Limb (tissue), 2 donors: ENCODE measurements at regions not wholly inside any gene's neighbourhood (a gene's known extent, or its start where the extent isn't known, plus 50 kb on each side); places are given as distances from the start of the nearest gene placed in this dataset.
A peak's percentile ranks its signal among the peaks of the same experiment; 100 is the strongest.
"Not testable (repeated sequence)": the region's sequence is repeated elsewhere in the genome, so short reads cannot be mapped to it uniquely, and the experiment has no call there.

ENCODE experiments used
- DNase-seq, 2 donors: peaks; one replicate each; pipeline ENCODE4 v3.0.0-alpha.2; 2016; ENCODE audit errors: extremely low spot score in 2 of 2

DNA sequence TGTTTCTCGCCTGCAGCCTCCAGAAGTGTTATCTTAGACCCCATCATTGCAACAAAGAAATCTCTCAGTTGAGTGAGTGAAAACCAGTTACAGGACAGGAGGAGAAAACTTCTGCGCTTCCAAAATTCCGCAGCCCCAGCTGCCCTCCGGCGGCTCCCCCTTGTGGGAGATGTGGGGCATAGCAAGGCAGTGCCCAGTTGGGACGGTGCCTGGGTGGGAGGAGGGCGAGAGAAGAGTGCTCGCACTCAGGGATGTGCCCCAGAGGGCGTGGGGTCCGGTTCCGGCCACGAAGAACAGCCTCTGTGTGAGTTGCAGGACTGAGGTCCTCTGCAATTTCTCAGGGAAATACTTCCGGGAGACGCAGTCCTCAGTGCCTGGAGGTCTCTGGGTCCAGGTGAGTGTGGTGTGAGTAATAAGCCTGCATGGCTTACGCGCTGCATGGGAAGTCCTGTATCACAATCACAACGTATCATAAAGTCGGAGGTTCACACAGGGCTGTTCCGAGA is 87.0 kb upstream of the BLID start:
- DNase-seq: peak; percentile 87 to 89

DNA sequence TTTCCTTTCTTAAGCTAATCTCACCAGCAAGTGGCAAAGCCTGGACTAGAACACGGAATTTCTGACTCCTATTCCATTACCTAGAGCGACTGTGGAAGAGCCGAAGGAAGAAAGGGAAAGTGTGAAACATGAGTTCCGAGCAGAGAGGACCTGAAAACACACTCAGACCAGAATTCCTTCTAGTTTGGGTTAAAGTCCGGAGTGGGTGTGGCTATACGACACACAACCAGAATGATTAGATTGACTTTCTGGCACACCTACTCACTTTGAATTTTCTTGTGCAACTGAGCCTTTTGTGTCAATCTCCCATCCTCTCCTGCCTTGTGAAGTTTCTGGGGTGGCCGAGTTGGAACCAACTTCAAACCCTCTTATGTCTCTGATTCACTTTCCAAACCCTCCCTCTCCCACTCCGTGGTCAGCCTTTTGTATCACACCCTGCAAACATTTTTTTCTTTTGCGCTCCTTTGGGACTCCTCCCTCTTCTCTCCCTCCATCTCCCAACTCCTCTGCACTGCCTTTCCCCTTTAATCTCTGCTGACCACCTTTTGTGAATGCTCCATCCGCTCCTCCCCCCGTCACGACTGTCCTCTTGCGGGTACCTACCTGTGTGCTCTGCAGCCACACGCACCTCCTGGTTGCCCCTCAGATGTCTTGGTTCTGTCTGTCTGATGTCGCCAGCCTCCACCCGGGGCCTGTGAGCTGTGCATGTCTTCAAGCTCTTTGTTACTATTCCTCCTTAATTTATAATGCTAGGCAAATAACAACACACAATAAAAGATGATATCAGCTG is 86.3 kb upstream of the BLID start:
- DNase-seq: peak in 1 of 2 donors; percentile 49

DNA sequence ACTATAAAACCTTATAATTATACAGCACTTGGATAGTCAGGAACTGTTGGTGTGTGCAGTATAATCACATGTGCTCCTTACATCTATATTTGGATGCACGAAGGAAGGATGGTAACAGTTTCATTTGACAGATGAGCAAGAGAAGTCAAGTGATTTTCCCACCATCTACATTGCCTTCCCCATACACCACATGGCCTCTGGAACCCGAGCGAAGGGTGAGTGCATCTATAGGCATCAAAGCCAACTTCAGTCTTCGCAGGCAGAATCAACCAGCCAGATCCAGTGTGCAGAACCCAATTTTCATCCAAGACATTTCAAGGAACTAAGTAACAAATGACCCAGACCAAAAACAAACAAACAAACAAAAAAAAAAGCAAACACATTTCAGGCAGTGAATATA is 85.1 kb upstream of the BLID start:
- DNase-seq: no peak

DNA sequence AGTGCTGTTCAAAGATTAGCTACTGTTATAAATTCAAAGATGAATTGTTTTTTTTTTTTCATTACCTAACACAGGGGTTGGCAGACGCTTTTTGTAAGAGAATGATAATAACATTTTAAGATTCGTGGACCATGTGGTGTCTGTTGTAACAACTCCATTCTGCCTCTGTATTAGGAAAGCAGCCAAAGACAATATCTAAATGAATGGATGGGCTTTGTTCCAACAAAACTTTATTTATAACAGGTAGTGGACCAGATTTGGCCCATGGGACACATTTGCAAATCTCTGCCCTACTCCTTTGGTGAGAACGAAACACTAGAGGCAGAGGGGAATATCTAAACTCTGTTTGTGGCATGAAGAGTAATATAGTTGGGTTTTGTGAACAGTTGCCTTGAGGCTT is 83.6 kb upstream of the BLID start:
- no peak for DNase-seq

- no peak for DNase-seq
These were observed 82.4 kb upstream of the BLID start for GRCh38 chr11:122198291-122198983.

- no peak for DNase-seq
These were observed 81.3 kb upstream of the BLID start for GRCh38 chr11:122197066-122197987.

DNA sequence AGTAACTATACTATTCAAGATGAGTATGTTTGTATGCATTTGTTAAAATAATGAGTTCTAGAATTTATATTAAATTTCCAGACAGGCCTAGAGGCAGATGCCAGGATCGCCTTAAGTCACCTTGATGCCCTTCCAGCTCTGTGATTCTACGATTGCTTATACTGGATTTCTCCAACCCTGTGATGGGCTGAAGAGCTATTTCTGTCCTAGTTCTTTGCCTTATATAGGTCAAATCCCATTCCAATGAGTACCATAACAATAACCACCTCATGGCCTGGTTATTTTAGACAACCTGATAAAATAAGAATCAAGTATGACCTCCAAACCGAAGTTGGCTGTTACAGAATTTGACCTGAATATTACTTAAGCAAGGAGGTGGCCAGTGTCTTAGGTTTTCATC is 79.8 kb upstream of the BLID start:
- DNase-seq: no peak

- not testable (repeated sequence) for DNase-seq
These were observed 78.0 kb upstream of the BLID start for GRCh38 chr11:122193881-122194480.

GRCh38 chr11:122193457-122193856 is 77.4 kb upstream of the BLID start:
- DNase-seq: no peak

DNA sequence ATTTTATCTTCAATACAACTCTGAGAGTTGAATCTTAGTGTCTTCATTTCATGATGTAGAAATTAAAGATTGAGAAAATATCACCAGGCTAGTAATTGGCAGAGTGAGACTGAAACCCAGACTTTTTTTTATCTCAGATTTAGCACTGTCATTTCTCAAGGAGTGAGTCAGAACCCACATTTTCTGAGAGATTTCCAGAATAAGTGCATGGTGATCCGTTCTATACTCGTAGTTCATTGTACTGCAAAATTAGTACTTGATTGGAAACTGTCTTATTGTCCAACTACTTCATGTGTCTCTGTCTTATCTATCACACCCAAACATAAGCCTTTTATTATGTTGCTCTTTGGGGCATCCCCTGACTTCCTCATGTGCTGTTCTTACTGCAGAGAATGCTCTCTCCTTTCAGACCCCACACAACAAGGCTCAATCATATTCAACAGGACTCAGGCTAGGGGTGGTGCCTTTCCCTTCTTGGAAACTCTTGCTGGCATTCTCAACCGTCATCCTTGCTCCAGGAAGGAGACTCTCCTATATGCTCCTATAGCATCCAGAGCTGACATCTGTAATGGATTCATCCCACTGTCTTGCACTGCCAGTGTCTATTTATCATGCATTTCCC is 76.7 kb upstream of the BLID start:
- DNase-seq: no peak

- DNase-seq: peak in 1 of 2 donors; percentile 63
These were observed 74.8 kb upstream of the BLID start for GRCh38 chr11:122190768-122191167.

GRCh38 chr11:122189229-122189628 is 73.2 kb upstream of the BLID start:
- no peak for DNase-seq

- no peak for DNase-seq
These were observed 71.6 kb upstream of the BLID start for GRCh38 chr11:122187373-122188165.

DNA sequence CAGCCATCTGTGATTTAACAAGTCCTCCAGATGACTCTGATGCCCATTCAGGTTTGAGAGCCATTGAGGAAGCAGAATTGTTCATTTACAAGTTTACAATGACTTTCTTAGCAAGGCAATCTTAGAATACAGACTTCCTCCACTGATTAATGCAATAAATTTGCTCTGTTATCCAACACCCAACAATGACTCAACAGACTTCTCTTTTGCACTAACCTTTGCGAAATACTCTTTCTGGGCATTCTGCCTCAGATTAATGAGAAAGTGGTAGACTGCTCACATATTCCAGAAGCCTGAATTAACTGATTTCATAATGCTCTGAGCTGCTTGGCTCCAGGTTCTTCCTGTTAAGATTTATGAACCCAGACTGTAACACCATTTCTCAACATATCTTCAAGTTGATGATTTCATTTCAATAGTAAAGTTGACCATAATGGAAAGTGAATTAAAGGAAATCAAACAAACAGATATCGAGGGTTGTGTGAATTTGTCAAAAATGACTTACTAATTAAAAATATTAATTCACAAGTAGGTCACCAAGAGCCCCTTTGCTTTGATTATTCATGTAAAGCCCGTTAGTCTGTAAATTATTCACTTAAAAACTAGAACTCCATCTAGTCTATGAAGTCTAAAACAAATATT is 70.5 kb upstream of the BLID start:
- DNase-seq: no peak

- DNase-seq: no peak
These were observed 67.9 kb upstream of the BLID start for GRCh38 chr11:122183933-122184332.

DNA sequence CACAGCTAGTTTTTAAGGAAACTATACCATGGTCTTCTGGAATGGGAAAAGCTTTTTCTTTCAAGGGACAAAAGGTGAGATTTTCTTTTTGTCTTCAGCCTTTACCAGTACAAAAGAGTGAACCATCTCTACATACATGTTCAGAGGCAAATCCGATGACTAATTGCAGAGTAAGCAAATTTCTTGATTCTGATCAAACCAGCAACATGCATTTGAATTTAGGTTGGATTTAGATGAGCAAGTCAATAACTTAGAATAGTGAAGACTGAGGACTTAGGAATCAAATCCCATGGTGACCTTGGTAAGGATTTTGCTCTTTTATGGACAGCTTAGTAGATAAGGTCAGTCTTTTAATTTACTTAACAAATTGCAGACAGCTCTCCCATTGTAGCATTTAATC is 65.9 kb upstream of the BLID start:
- no peak for DNase-seq

- no peak for DNase-seq
These were observed 65.4 kb upstream of the BLID start for GRCh38 chr11:122181372-122181771.

DNA sequence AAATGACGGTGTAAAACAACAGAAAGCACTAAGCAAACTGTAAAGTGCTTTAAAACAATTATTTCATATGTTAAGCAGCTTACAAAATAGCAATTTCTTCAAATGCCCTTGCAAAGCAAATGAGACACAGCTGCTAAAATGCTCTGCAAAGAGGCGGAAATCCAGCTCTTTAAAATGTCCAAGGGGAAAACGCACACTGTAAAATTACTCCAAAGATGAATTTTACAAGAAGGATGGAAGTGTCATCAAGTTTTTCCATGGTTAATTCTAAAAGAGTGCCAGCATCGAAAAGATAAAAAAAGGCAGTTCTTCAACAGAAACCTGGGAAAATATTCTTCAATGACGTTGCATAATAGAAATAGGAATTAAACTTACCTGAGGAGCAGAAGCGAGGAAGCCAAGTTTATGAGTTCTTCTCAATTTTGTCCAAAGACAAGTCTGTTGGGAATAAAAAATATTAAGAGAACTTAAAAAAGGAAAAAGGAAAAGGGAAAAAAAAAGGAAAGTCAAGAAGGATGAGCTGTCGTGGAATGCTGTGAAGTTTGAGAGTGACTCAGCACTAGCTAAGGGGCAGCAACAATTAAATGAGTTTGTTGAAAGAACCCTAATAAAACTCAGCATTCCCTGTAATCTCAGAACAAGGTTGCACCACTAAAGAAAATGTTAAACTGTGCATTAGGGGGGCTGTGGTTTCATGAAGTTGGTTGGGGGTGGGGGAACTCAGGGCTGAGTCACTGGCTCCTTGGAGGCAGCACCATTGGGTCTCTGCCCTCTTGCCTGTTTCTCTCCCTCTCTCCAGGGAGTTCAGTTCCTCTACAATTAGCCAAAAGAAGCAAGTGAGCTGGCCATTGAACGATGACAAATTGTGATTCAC is 64.2 kb upstream of the BLID start:
- DNase-seq: peak in 1 of 2 donors; percentile 56

DNA sequence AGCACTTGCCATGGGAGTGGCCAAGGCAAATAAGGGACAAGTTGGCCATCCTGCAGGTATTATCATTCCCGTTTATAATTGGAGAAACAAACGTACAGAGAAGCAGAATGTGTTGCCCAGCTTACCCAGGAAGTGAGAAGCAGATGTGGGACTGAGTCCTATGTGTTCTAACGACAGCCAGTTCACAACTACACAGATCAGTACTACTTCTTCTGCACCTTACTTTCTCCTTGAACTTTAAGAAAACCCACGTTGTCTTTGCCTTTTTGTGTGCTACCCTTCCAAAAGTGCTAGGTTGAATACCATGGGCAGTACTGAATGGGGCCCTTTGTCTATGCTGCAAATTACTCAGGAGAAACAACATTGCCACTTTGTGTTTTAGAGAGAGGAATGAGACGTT is 62.8 kb upstream of the BLID start:
- no peak for DNase-seq
